SK-N-MC (cell line): ENCODE measurements at regions not wholly inside any gene's neighbourhood (a gene's known extent, or its start where the extent isn't known, plus 50 kb on each side); places are given as distances from the start of the nearest gene placed in this dataset.

Experiments
- EZH2 ChIP-seq: fragments of 200-600 bp; sonication (generic); IDR thresholded peaks from one replicate; pipeline ENCODE4 v1.6.1; 2017; ENCODE audit warnings: antibody characterized with exemption
- POLR2AphosphoS5 ChIP-seq: IDR thresholded peaks from 2 replicates; pipeline ENCODE4 v1.6.1; 2012; ENCODE audit warnings: mild to moderate bottlenecking, low read depth, low read length, borderline replicate concordance

DNA sequence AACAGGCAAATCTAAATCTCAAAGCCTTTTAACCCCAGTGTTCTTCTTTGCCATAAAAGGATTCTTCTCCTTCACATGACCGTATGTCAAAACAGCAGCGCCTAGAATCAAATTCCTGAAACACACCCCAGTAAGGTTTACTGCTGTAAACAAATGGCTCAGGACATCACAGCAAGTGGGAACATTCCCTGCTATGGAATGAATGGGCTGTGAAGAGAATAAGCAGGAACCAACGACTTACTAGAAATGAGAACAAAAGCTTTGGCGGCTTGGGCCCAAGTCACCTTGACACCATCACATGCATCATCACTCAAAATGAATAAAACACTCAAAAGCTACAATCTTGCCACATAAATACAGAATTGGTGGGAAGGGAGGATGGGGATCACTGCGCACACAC is 80.4 kb upstream of the SPATA13 start:
- no peak for TF ChIP-seq EZH2
- TF ChIP-seq POLR2AphosphoS5: no peak
